Stomach (tissue), 4 donors: ENCODE measurements at regions not wholly inside any gene's neighbourhood (a gene's known extent, or its start where the extent isn't known, plus 50 kb on each side); places are given as distances from the start of the nearest gene placed in this dataset.

Experiments used
- CTCF ChIP-seq, 7 experiments: fragments of 450-650 bp in 4 of 7; fragments of 200-600 bp in 3 of 7; sonication (generic) in 3 of 7; IDR thresholded peaks; one replicate each; pipeline ENCODE4 v1.5.1; 2016 to 2019; ENCODE audit warnings: antibody characterized with exemption in 7 of 7, control low read depth in 2 of 7, mild to moderate bottlenecking in 1 of 7
- POLR2A ChIP-seq, 4 donors: fragments of 450-650 bp; IDR thresholded peaks; one replicate each; pipeline ENCODE4 v1.6.1; 2016; ENCODE audit warnings: antibody characterized with exemption in 4 of 4, control low read depth in 2 of 4, mild to moderate bottlenecking in 1 of 4, moderate library complexity in 1 of 4

GRCh38 chr2:200223205-200223784 lies 83.2 kb upstream of the SPATS2L start:
- no peak for TF ChIP-seq CTCF (IDR thresholded peaks at IDR 0.05)
- no peak for TF ChIP-seq POLR2A (IDR thresholded peaks at IDR 0.05)
